Neural crest cell (in vitro differentiated cells): ENCODE measurements at regions not wholly inside any gene's neighbourhood (a gene's known extent, or its start where the extent isn't known, plus 50 kb on each side); places are given as distances from the start of the nearest gene placed in this dataset.
"Not testable (repeated sequence)": the region's sequence is repeated elsewhere in the genome, so short reads cannot be mapped to it uniquely, and the experiment has no call there.

Experiments used
- DNase-seq: peaks from one replicate; pipeline ENCODE4 v3.0.0; 2021; ENCODE audit warnings: low read depth, mixed read lengths, low spot score
- H3K27ac Mint-ChIP-seq: one replicate; pipeline ENCODE4 v1.8.0; 2021; ENCODE audit warnings: mild to moderate bottlenecking, mixed read lengths; ENCODE audit not compliant: unreplicated experiment
- H3K27me3 Mint-ChIP-seq: 2 replicates; pipeline ENCODE4 v1.8.0; 2021; ENCODE audit warnings: low read depth, mild to moderate bottlenecking, mixed read lengths
- H3K36me3 Mint-ChIP-seq: 2 replicates; pipeline ENCODE4 v1.8.0; 2021; ENCODE audit warnings: low read depth, mild to moderate bottlenecking, mixed read lengths
- H3K4me1 Mint-ChIP-seq: 2 replicates; pipeline ENCODE4 v1.8.0; 2021; ENCODE audit warnings: mixed read lengths
- H3K4me3 Mint-ChIP-seq: one replicate; pipeline ENCODE4 v1.8.0; 2021; ENCODE audit warnings: mild to moderate bottlenecking, mixed read lengths
- H3K9me3 Mint-ChIP-seq: 2 replicates; pipeline ENCODE4 v1.8.0; 2021; ENCODE audit warnings: mixed read lengths
- CTCF ChIP-seq: fragments of 200-600 bp; sonication (generic); conservative IDR thresholded peaks from 2 replicates; pipeline ENCODE4 v1.5.0; 2021; ENCODE audit warnings: antibody characterized with exemption, mild to moderate bottlenecking

GRCh38 chr13:64704121-64704649, 2526.0 kb downstream of the PCDH9 start:
- DNase-seq = no peak
- Mint-ChIP-seq H3K27me3 (no peaks in the 10 kb centered on the region), H3K4me3 (no peak overlapping the region), H3K36me3 (no peaks in the 10 kb centered on the region), H3K27ac (no peak overlapping the region), H3K9me3 (no peaks in the 10 kb centered on the region), H3K4me1 (peaks cover 11% of the 10 kb centered on the region)
- no peak for TF ChIP-seq CTCF

GRCh38 chr13:64697226-64697625, 2532.9 kb downstream of the PCDH9 start:
- Mint-ChIP-seq H3K4me3 (no peak overlapping the region), H3K9me3 (no peaks in the 10 kb centered on the region), H3K36me3 (no peaks in the 10 kb centered on the region), H3K27me3 (no peaks in the 10 kb centered on the region), H3K27ac (no peak overlapping the region), H3K4me1 (no peaks in the 10 kb centered on the region)
- TF ChIP-seq CTCF = no peak
- DNase-seq = no peak

GRCh38 chr13:64688893-64689677, 2541.1 kb downstream of the PCDH9 start:
- Mint-ChIP-seq H3K27me3 (no peaks in the 10 kb centered on the region), H3K4me1 (no peaks in the 10 kb centered on the region), H3K9me3 (peaks cover 3% of the 10 kb centered on the region), H3K27ac (no peak overlapping the region), H3K4me3 (no peak overlapping the region), H3K36me3 (no peaks in the 10 kb centered on the region)
- TF ChIP-seq CTCF = no peak
- no peak for DNase-seq

GRCh38 chr13:64686536-64686935, 2543.6 kb downstream of the PCDH9 start:
- not testable (repeated sequence) for H3K27ac Mint-ChIP-seq, H3K4me3 Mint-ChIP-seq, DNase-seq, H3K9me3 Mint-ChIP-seq, H3K4me1 Mint-ChIP-seq, H3K27me3 Mint-ChIP-seq, H3K36me3 Mint-ChIP-seq

GRCh38 chr13:64684685-64685431, 2545.3 kb downstream of the PCDH9 start:
- Mint-ChIP-seq H3K4me1 (no peaks in the 10 kb centered on the region), H3K4me3 (no peak overlapping the region), H3K36me3 (no peaks in the 10 kb centered on the region), H3K27me3 (no peaks in the 10 kb centered on the region), H3K27ac (no peak overlapping the region), H3K9me3 (peaks cover 8% of the 10 kb centered on the region)
- no peak for TF ChIP-seq CTCF
- no peak for DNase-seq

- H3K36me3 Mint-ChIP-seq = no peaks in the 10 kb centered on the region
- H3K27me3 Mint-ChIP-seq = no peaks in the 10 kb centered on the region
- DNase-seq = no peak
- peaks cover 8% of the 10 kb centered on the region for H3K9me3 Mint-ChIP-seq
- no peak for TF ChIP-seq CTCF
- no peaks in the 10 kb centered on the region for H3K4me1 Mint-ChIP-seq
- H3K4me3 Mint-ChIP-seq = no peak overlapping the region
- H3K27ac Mint-ChIP-seq = no peak overlapping the region
Measured at GRCh38 chr13:64684108-64684507, 2546.0 kb downstream of the PCDH9 start.
